ENCODE measurements at regions not wholly inside any gene's neighbourhood (a gene's known extent, or its start where the extent isn't known, plus 50 kb on each side); places are given as distances from the start of the nearest gene placed in this dataset.

- H3K4me1 ChIP-seq (ENCODE audit: control insufficient read depth, insufficient read depth, low read length) = no peaks in the 10 kb centered on the region
- POLR2A ChIA-PET (ENCODE audit: unreplicated experiment) = no interaction called here
- ATAC-seq (ENCODE audit: low read depth) = no peak
These were observed 124.7 kb downstream of the UCHL1 start for GRCh38 chr4:41381384-41381783.

More at GRCh38 chr4:41381384-41381783, 124.7 kb downstream of the UCHL1 start:
- no TSS peak for BruUV-seq (replicated peaks)
- intact Hi-C loops (cut with micrococcal nuclease) = no loop called here
- Histone ChIP-seq H2BK15ac (ENCODE audit: low read depth, low read length) (no peak overlapping the region), H3K4me3 (ENCODE audit: insufficient read depth, low read depth, low read length) (no peak overlapping the region), H3K27ac (ENCODE audit: insufficient read depth, low read length) (no peak overlapping the region), H2BK5ac (ENCODE audit: low read depth, low read length, poor library complexity, severe bottlenecking) (no peak overlapping the region), H3K9me3 (ENCODE audit: control insufficient read depth, insufficient read depth, low read length) (no peaks in the 10 kb centered on the region), H2AK9ac (replicated peaks; ENCODE audit: low read depth, low read length, poor library complexity) (no peak overlapping the region), H4K91ac (ENCODE audit: insufficient read depth, low read depth, low read length) (no peak overlapping the region), H3K36me3 (ENCODE audit: control insufficient read depth, insufficient read depth, low read length) (no peaks in the 10 kb centered on the region), H3K14ac (replicated peaks; ENCODE audit: low read depth, low read length) (no peak overlapping the region), H2AK5ac (ENCODE audit: low read depth, low read length) (no peak overlapping the region), H2AFZ (replicated peaks; ENCODE audit: low read length, poor library complexity) (no peak overlapping the region), H3K23ac (ENCODE audit: low read depth, low read length) (no peak overlapping the region), H4K8ac (ENCODE audit: low read depth in 2 of 2, low read length in 2 of 2) (no peak overlapping the region), H4K5ac (ENCODE audit: low read depth, low read length) (no peak overlapping the region), H2BK120ac (ENCODE audit: low read depth, low read length) (no peak overlapping the region), H4K20me1 (ENCODE audit: insufficient read depth, low read length) (no peaks in the 10 kb centered on the region), H3K4ac (ENCODE audit: low read depth, low read length) (no peak overlapping the region), H3K18ac (ENCODE audit: low read depth, low read length) (no peak overlapping the region), H3K79me1 (ENCODE audit: low read depth in 1 of 2, low read length in 2 of 2) (no peaks in the 10 kb centered on the region), H3K9me1 (ENCODE audit: insufficient read depth, low read length) (no peaks in the 10 kb centered on the region), H3K27me3 (ENCODE audit: control insufficient read depth, insufficient read depth, low read length) (no peaks in the 10 kb centered on the region), H3K9ac (ENCODE audit: low read depth, low read length) (no peak overlapping the region), H3K56ac (ENCODE audit: extremely low read depth, insufficient read depth, low read length) (no peak overlapping the region), H3K4me2 (ENCODE audit: low read depth, low read length) (no peak overlapping the region), H2BK20ac (ENCODE audit: low read depth, low read length) (no peak overlapping the region)
- in situ Hi-C loops (cut with MboI; ENCODE audit: low sequenced_read_pairs) = no loop called here
- DNase-seq = no peak
- whole genome bisulfite sequencing, 2 experiments (ENCODE audit: extremely low coverage in 2 of 2, insufficient read length in 1 of 2) = 0% methylated on average over 1 of the region's 3 CpGs; no CpG with 5 or more reads in 1 of the 2 experiments
- dilution Hi-C loops (cut with HindIII; ENCODE audit: low sequenced_read_pairs, unreplicated experiment) = no loop called here
- TF ChIP-seq MXI1 (IDR thresholded peaks at IDR 0.05; ENCODE audit: borderline replicate concordance, low read depth, low read length) = no peak
- TF ChIP-seq FOS (IDR thresholded peaks at IDR 0.05; ENCODE audit: low read depth, low read length) = no peak
- no peak for TF ChIP-seq USF2 (IDR thresholded peaks at IDR 0.05; ENCODE audit: low read depth, low read length)
- no peak for TF ChIP-seq MAZ (IDR thresholded peaks at IDR 0.05; ENCODE audit: borderline replicate concordance, low read depth, low read length)
- TF ChIP-seq MAFK (IDR thresholded peaks at IDR 0.05; ENCODE audit: low read depth, low read length) = no peak
- no peak for TF ChIP-seq CEBPB (IDR thresholded peaks at IDR 0.05; ENCODE audit: low read depth, low read length)
- TF ChIP-seq SMC3 (IDR thresholded peaks at IDR 0.05; ENCODE audit: low read depth, low read length) = no peak
- TF ChIP-seq ELK1 (IDR thresholded peaks at IDR 0.05; ENCODE audit: borderline replicate concordance, low read depth, low read length) = no peak
- no peak for TF ChIP-seq RFX5 (IDR thresholded peaks at IDR 0.05; ENCODE audit: low read depth, low read length)
- CTCF ChIA-PET = no interaction called here

Measured in IMR-90 (cell line).